Fibroblast of mammary gland (primary cell): ENCODE measurements at regions not wholly inside any gene's neighbourhood (a gene's known extent, or its start where the extent isn't known, plus 50 kb on each side); places are given as distances from the start of the nearest gene placed in this dataset.

ENCODE experiments used
- DNase-seq: peaks from one replicate; pipeline ENCODE4 v3.0.0-alpha.2; 2010; ENCODE audit warnings: low read depth
- H3K4me3 ChIP-seq: 2 replicates; pipeline ENCODE4 v1.5.1; 2011; ENCODE audit warnings: low read depth, mild to moderate bottlenecking, low read length, moderate library complexity; ENCODE audit not compliant: control insufficient read depth
- CTCF ChIP-seq: conservative IDR thresholded peaks from 2 replicates; pipeline ENCODE4 v1.5.1; 2011; ENCODE audit warnings: low read depth, low read length, inconsistent platforms; ENCODE audit not compliant: control insufficient read depth, insufficient read depth

GRCh38 chr4:166257891-166258290, 384.9 kb downstream of the TLL1 start:
- no peak overlapping the region for H3K4me3 ChIP-seq
- DNase-seq: no peak
- no peak for TF ChIP-seq CTCF

GRCh38 chr4:166259081-166259480, 386.0 kb downstream of the TLL1 start:
- no peak for DNase-seq
- no peak overlapping the region for H3K4me3 ChIP-seq
- TF ChIP-seq CTCF: no peak

- TF ChIP-seq CTCF: no peak
- no peak overlapping the region for H3K4me3 ChIP-seq
- peak; percentile 16 for DNase-seq
Observed at GRCh38 chr4:166274136-166274761, 401.2 kb downstream of the TLL1 start.

- TF ChIP-seq CTCF: no peak
- H3K4me3 ChIP-seq: no peak overlapping the region
- DNase-seq: no peak
Observed at GRCh38 chr4:166274775-166275174, 401.7 kb downstream of the TLL1 start.

- DNase-seq: no peak
- H3K4me3 ChIP-seq: no peak overlapping the region
- no peak for TF ChIP-seq CTCF
Observed at GRCh38 chr4:166277401-166277800, 404.4 kb downstream of the TLL1 start.

GRCh38 chr4:166277853-166278252, 404.8 kb downstream of the TLL1 start:
- no peak overlapping the region for H3K4me3 ChIP-seq
- DNase-seq: no peak
- no peak for TF ChIP-seq CTCF

GRCh38 chr4:166279261-166279660, 406.2 kb downstream of the TLL1 start:
- no peak overlapping the region for H3K4me3 ChIP-seq
- no peak for DNase-seq
- TF ChIP-seq CTCF: no peak
